Thymus (tissue), 11 donors: ENCODE measurements at regions not wholly inside any gene's neighbourhood (a gene's known extent, or its start where the extent isn't known, plus 50 kb on each side); places are given as distances from the start of the nearest gene placed in this dataset.

Experiments used
- DNase-seq, 9 donors: peaks; one replicate each; pipeline ENCODE4 v3.0.0-alpha.2; 2013; ENCODE audit warnings: low spot score in 9 of 9, low read depth in 6 of 9, missing footprints in 1 of 9
- H3K27ac ChIP-seq, 2 donors: one replicate each; pipeline ENCODE4 v1.5.1; 2013; ENCODE audit warnings: control low read depth in 1 of 2, low read depth in 1 of 2, low read length in 1 of 2, mild to moderate bottlenecking in 1 of 2, moderate library complexity in 1 of 2
- H3K27me3 ChIP-seq, 2 donors: one replicate each; pipeline ENCODE4 v1.5.1; 2013; ENCODE audit warnings: low read length in 1 of 2; ENCODE audit not compliant: control insufficient read depth in 2 of 2, insufficient read depth in 1 of 2
- H3K36me3 ChIP-seq, 2 donors: one replicate each; pipeline ENCODE4 v1.5.1; 2013; ENCODE audit warnings: low read length in 1 of 2, mild to moderate bottlenecking in 1 of 2, moderate library complexity in 1 of 2; ENCODE audit not compliant: control insufficient read depth in 2 of 2, insufficient read depth in 2 of 2
- H3K4me1 ChIP-seq, 2 donors: one replicate each; pipeline ENCODE4 v1.5.1; 2013; ENCODE audit warnings: low read length in 2 of 2; ENCODE audit not compliant: control insufficient read depth in 2 of 2, insufficient read depth in 2 of 2
- H3K4me3 ChIP-seq, 2 donors: one replicate each; pipeline ENCODE4 v1.5.1; 2013; ENCODE audit warnings: low read length in 2 of 2, control low read depth in 1 of 2, mild to moderate bottlenecking in 1 of 2
- H3K9me3 ChIP-seq, 2 donors: one replicate each; pipeline ENCODE4 v1.5.1; 2013; ENCODE audit warnings: low read length in 1 of 2, mild to moderate bottlenecking in 1 of 2; ENCODE audit not compliant: control insufficient read depth in 2 of 2, insufficient read depth in 1 of 2
- WGBS: extraction: QIAGEN DNeasy Blood & Tissue Kit; methylation state at CpG from one replicate; pipeline ENCODE4 v1.1.7; 2013; 5-methylcytosine and 5-hydroxymethylcytosine counted together
- donor health status: healthy.

DNA sequence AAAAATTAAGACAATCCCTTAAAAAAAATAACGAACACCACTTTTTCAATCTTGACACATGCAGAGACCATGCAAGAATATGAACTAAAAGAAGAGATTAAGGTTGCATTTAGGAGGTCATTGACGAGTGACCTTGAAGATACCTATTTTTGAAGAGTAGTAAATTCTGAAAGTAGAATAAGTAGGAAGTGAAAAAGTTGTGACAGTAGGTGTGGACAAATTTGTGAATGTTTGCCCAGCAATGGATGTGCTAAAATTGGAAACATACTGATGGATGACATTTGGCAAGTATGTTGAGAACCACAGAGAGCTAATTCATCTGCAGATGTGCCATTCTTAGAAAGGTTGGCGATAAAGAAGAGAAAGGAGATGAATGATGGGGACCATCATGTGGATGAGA is 213.7 kb upstream of the VCX3A start:
- no peaks in the 10 kb centered on the region for H3K4me1 ChIP-seq
- no peaks in the 10 kb centered on the region for H3K9me3 ChIP-seq
- no peaks in the 10 kb centered on the region for H3K27me3 ChIP-seq
- H3K27ac ChIP-seq = no peak overlapping the region
- no peaks in the 10 kb centered on the region for H3K36me3 ChIP-seq
- DNase-seq = no peak
- 92% methylated on average over 3 of the region's 3 CpGs for WGBS
- no peak overlapping the region for H3K4me3 ChIP-seq

DNA sequence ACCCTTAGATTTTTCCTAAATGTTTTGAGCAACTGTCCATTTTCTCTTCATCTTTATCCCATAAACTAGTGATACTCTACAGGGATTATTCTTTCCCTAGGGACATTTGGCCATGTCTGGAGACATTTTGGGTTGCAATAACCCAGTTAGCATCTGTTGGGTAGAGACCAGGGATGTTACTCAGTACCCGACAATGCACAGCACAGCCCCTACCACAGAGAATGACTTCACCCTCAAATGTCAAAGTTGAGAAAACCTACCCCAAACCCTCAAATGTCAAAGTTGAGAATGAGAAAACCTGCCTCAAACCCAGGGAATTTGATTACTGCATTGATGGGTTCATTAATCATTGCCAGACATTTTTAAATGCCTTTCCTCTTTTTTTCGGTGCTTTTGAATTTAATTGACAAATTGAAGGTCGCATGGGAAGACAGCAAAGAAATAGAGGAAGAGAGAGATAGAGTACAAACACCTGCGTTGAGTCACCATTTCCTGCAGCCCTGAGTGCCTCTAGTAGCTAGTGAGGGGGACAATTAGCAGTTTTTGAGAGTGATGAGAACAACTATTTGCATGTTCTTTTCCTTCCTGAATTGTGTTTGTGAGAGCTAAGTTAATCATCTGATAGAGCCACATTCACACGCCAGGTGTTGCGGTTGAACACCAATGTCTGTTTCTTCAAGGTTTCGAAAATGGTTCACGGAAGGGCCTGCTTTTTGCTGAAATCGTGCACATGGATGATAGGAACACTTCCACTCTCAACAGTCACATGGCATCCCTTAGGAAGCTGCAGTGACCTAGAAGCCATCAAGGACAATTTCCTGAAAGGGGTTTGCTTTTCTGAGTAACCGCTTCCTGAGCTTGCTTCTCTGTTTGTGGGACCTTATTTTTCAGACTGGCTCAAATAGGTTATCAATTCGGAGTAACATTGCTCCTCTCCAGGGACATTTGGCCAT is 203.9 kb upstream of the VCX3A start:
- H3K9me3 ChIP-seq = no peaks in the 10 kb centered on the region
- no peaks in the 10 kb centered on the region for H3K36me3 ChIP-seq
- WGBS = 66% methylated on average over 11 of the region's 11 CpGs
- DNase-seq = peak in 5 of 9 donors; percentile 23 to 83 (median 56)
- no peaks in the 10 kb centered on the region for H3K27me3 ChIP-seq
- H3K27ac ChIP-seq = peak overlapping the region; percentile 31 to 96
- H3K4me1 ChIP-seq = peaks cover 0 to 32% of the 10 kb centered on the region in 2 donors
- no peak overlapping the region for H3K4me3 ChIP-seq

DNA sequence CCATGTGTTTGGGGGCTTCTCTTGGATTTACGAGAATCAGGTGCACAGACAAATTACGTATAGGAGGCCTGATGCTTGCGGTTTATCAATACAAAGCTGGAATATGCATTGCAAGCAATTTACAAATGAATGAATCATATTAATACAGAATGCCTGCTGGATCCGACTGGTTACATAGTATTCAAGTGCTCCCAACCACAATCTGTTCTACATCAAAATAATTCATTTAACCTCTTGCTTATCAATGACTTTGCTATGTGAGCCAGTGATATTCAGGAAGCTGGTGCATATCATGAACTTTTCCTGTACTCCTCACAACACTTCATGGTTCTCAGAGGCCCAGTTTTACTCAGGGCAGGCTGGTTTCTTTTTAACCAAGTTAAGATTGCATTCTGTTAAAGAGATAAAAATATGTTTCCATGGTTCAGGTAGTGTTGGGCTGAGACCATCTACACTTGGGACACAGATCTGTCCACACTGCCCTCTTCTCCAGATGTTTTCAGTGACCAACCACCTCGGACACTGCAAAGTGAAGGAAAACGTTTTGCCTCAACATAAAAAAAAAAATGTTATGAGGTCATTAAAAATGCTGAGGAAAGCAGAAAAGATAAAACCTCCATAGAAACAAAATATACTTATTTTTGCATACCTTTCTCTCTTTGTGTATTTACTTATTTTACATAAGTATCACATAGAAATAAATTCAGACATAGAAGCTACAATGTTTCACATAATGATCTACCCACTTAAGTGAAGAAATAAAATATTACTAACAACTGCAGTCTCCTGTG is 200.1 kb upstream of the VCX3A start:
- no peak for DNase-seq
- no peak overlapping the region for H3K27ac ChIP-seq
- H3K36me3 ChIP-seq = no peaks in the 10 kb centered on the region
- peaks cover 0 to 60% of the 10 kb centered on the region in 2 donors for H3K4me1 ChIP-seq
- WGBS = 90% methylated on average over 6 of the region's 6 CpGs
- H3K9me3 ChIP-seq = no peaks in the 10 kb centered on the region
- no peaks in the 10 kb centered on the region for H3K27me3 ChIP-seq
- no peak overlapping the region for H3K4me3 ChIP-seq

DNA sequence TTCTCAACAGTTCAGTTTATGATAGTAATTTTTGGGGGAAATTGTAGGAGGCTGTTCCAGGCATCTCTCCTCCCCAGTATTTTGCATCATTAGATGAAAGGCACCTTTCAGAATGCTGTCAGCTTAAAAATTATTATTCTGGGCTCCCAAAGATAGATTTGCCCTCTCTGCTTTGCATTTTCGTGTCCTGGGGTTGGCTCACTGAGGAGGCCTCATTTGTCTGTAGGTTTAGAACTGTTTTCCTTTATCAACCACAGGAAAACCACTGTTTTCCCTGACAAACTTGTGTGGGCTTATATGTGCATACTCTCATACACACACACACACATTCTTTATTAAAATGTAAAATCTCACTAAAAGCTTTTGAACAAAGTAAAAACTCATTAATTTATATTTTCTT is 197.2 kb upstream of the VCX3A start:
- no peaks in the 10 kb centered on the region for H3K36me3 ChIP-seq
- DNase-seq = peak in 1 of 9 donors; percentile 51
- peak overlapping the region in 1 of 2 donors; percentile 14 for H3K27ac ChIP-seq
- H3K4me1 ChIP-seq = peaks cover 0 to 37% of the 10 kb centered on the region in 2 donors
- no peaks in the 10 kb centered on the region for H3K9me3 ChIP-seq
- no peaks in the 10 kb centered on the region for H3K27me3 ChIP-seq
- no peak overlapping the region for H3K4me3 ChIP-seq
- WGBS = 3% methylated on average over 1 of the region's 1 CpG

DNA sequence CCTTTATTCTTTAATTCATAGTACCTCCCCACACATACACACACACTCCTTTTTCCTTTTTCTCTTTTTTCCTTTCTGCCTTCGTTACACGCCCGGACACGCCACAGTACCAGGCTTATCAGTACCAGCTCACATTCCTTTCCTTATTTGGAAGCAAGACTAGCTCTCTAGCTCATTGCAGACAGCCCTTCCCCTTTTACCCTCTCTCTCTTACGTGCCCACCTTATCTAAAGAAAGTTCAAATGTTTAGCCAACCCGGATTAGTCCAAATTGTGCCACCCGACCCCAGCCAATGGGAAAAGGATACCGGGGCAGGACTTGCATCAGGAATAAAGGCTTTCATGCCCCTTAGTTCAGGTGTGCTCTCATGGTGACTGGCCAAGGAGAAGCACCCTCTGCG is 194.7 kb upstream of the VCX3A start:
- Histone ChIP-seq H3K4me1 (peaks cover 0 to 29% of the 10 kb centered on the region in 2 donors), H3K27ac (no peak overlapping the region), H3K27me3 (no peaks in the 10 kb centered on the region), H3K4me3 (no peak overlapping the region), H3K36me3 (no peaks in the 10 kb centered on the region), H3K9me3 (no peaks in the 10 kb centered on the region)
- WGBS = 43% methylated on average over 9 of the region's 9 CpGs
- DNase-seq = no peak

DNA sequence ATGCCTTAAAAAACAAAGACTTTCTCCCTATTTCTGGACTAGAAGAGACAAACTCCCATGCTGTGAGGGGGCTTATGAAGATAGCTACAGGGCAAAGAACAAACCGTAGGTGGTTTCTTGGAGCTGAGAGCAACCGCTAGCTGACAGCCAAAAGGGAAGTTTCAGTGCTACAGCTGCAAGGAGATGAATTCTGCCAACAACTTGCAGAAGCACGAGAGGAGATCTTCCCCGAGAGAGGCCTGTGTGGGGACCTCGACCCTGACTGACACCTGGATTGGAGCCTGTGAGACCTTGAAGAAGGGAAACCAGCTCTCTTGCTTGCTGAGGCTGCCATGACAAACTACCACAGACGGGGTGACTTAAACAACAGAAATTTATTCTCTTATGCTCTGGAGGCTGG is 183.8 kb upstream of the VCX3A start:
- DNase-seq = peak in 5 of 9 donors; percentile 9 to 79 (median 53)
- H3K9me3 ChIP-seq = no peaks in the 10 kb centered on the region
- H3K4me1 ChIP-seq = peaks cover 0 to 14% of the 10 kb centered on the region in 2 donors
- no peak overlapping the region for H3K4me3 ChIP-seq
- 78% methylated on average over 6 of the region's 6 CpGs for WGBS
- H3K36me3 ChIP-seq = no peaks in the 10 kb centered on the region
- no peaks in the 10 kb centered on the region for H3K27me3 ChIP-seq
- H3K27ac ChIP-seq = peak overlapping the region in 1 of 2 donors; percentile 84

DNA sequence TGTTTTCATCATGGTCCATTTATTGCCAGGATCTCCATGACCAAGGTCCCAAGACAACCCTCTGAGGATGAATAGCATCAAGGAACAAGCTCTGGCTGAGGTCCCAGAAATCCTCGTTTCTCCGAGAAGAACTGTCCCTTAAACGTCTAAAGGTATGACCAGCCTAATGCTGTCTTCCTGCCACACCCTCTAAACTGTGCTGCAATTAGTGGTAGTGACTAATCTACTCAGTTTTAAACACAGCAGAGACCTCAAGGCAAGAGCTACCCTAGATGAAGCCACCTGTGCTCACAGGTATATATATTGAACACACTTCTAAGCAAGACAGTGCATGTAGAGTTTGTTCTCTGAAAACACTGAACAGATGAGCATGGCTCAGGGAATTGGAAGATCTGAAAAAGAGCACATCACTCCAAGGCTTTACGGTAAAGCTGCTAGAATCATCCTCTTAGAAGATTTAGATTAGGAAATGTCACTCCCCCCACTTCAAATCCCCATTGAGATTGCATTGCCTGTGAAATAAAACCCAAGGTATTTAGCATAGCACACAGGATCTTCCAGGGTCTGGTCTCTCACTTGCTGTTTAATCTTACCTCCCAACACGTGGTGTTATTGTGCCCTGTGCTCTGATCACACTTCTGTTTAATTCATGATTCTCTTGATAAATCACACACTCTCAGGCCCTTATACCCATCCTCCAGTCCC is 173.9 kb upstream of the VCX3A start:
- WGBS = 94% methylated on average over 5 of the region's 5 CpGs
- Histone ChIP-seq H3K36me3 (no peaks in the 10 kb centered on the region), H3K4me1 (no peaks in the 10 kb centered on the region), H3K9me3 (no peaks in the 10 kb centered on the region), H3K27ac (no peak overlapping the region), H3K4me3 (no peak overlapping the region), H3K27me3 (no peaks in the 10 kb centered on the region)
- DNase-seq = no peak

DNA sequence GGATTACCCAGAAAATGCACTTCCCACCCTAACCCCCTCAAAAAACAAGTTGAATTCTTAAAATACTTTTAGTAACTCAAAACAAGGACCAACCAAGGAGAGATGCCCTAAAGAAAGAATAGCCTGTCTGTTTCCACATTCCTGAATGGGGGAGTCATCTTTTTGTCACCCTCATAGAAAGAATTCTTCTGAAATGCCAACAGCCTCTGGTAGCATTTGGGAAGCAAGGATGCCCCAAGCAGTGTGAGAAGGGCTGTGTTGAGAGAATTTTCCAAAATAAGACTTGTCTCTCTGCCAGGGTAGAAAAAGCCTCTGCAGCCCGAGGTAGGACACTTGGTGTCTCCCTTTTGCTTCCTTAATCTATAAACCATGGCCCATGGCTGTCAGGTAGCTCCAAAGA is 173.1 kb upstream of the VCX3A start:
- Histone ChIP-seq H3K27ac (no peak overlapping the region), H3K27me3 (no peaks in the 10 kb centered on the region), H3K4me1 (no peaks in the 10 kb centered on the region), H3K36me3 (no peaks in the 10 kb centered on the region), H3K9me3 (no peaks in the 10 kb centered on the region), H3K4me3 (no peak overlapping the region)
- 54% methylated on average over 1 of the region's 1 CpG for WGBS
- no peak for DNase-seq
